ENCODE measurements at regions not wholly inside any gene's neighbourhood (a gene's known extent, or its start where the extent isn't known, plus 50 kb on each side); places are given as distances from the start of the nearest gene placed in this dataset.

- TF ChIP-seq CTCF (IDR thresholded peaks at IDR 0.05) (no peak), RXRA (IDR thresholded peaks at IDR 0.05; ENCODE audit: borderline replicate concordance, low read depth) (no peak), SMC3 (IDR thresholded peaks at IDR 0.05; ENCODE audit: low read depth, low read length) (no peak), ELF1 (IDR thresholded peaks at IDR 0.05) (no peak), REST (IDR thresholded peaks at IDR 0.05; ENCODE audit: low read depth, low read length) (no peak), RAD21 (IDR thresholded peaks at IDR 0.05; ENCODE audit: low read length) (no peak), JUND (IDR thresholded peaks at IDR 0.05) (no peak)
These were observed 232.6 kb upstream of the IPO5 start for GRCh38 chr13:97720896-97721295.
